Epithelial cell of proximal tubule (primary cell): ENCODE measurements at regions not wholly inside any gene's neighbourhood (a gene's known extent, or its start where the extent isn't known, plus 50 kb on each side); places are given as distances from the start of the nearest gene placed in this dataset.

Experiments used
- DNase-seq: peaks from one replicate; pipeline ENCODE4 v3.0.0-alpha.2; 2011; ENCODE audit warnings: low read depth
- H3K4me3 ChIP-seq: 2 replicates; pipeline ENCODE4 v1.5.1; 2011; ENCODE audit warnings: low read depth, mild to moderate bottlenecking, low read length
- TF ChIP-seq, protein P1 (sequence below): conservative IDR thresholded peaks from 2 replicates; pipeline ENCODE4 v1.5.1; 2012; ENCODE audit warnings: low read depth, mild to moderate bottlenecking, low read length

- no peak for DNase-seq
- TF ChIP-seq, protein P1, sequence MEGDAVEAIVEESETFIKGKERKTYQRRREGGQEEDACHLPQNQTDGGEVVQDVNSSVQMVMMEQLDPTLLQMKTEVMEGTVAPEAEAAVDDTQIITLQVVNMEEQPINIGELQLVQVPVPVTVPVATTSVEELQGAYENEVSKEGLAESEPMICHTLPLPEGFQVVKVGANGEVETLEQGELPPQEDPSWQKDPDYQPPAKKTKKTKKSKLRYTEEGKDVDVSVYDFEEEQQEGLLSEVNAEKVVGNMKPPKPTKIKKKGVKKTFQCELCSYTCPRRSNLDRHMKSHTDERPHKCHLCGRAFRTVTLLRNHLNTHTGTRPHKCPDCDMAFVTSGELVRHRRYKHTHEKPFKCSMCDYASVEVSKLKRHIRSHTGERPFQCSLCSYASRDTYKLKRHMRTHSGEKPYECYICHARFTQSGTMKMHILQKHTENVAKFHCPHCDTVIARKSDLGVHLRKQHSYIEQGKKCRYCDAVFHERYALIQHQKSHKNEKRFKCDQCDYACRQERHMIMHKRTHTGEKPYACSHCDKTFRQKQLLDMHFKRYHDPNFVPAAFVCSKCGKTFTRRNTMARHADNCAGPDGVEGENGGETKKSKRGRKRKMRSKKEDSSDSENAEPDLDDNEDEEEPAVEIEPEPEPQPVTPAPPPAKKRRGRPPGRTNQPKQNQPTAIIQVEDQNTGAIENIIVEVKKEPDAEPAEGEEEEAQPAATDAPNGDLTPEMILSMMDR: no peak
- H3K4me3 ChIP-seq: no peak overlapping the region
Measured at GRCh38 chr7:113446791-113447190, 328.4 kb upstream of the SMIM30 start.

DNA sequence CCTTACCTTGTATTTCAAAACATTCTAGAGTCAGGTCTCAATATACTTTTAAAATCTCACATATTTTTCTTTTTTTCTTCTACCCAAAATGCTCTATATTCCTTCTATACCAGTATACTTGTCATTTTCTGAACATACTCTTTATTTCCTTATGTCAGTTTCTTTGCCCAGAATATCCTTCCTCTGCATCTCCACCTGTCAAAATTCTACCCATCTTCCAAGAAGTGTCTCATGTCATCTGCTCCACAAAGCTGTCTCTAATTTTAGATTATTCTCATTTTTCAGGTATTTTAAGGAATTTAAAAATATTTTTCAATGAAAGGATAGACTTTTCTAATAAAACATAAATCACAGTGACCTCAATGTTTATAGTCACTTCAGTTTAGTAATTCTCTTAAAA lies 328.0 kb upstream of the SMIM30 start:
- H3K4me3 ChIP-seq: no peak overlapping the region
- no peak for DNase-seq
- TF ChIP-seq, protein P1: no peak

DNA sequence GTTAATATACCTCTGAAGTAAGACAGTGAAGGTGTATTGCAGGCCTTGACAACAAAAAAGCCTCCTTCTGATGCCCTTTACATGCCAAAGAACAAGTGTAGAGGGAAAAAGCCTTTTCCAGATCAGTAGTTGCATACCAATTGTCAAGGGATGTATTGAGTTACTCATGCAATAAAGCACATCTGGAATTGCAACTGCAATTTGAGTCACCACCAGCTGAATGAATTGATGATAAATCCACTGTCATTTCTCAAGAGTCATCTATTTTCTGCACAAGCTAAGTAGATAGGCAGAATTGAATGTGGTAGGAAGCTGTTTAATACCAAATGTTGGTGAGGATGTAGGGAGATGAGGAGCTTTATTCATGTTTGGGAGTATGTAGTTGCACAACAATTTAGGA lies 325.9 kb upstream of the SMIM30 start:
- H3K4me3 ChIP-seq: no peak overlapping the region
- TF ChIP-seq, protein P1: no peak
- DNase-seq: no peak

DNA sequence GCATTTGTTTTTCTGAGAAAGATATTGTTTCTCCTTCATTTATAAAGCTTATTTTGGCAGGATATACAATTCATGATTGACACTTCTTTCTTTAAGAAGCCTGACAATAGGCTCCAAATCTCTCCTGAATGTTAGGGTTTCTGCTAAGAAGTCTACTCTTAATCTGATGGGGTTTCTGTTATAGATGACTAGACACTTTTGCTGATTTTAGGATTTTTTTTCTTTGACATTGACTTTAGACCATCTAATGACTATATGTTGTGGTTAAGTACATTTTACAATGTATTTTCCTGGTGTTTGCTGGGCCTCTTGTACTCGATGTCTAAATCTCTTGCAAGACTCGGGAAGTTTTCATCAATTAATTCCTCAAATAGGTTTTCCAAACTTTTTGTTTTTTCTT lies 321.8 kb upstream of the SMIM30 start:
- TF ChIP-seq, protein P1: no peak
- no peak for DNase-seq
- no peak overlapping the region for H3K4me3 ChIP-seq

DNA sequence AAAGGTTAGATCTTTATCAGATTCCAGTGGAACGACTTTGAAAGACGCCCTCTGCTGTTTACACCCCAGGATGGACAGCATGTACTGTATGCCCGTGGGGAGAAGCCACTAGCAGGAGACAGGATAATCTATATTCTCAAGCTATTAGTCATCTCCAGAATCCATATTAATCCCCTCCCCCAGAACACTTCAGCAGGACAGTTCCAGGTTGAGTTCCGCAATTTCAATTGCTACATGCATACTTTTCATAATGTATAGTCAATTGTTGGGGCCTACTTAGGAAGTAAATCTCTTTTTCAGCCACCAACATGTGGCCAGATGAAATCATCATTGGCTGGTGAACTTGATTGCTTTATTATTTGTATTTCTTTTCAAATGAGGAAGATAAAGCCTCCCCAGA lies 313.1 kb upstream of the SMIM30 start:
- TF ChIP-seq, protein P1: no peak
- no peak for DNase-seq
- no peak overlapping the region for H3K4me3 ChIP-seq

DNA sequence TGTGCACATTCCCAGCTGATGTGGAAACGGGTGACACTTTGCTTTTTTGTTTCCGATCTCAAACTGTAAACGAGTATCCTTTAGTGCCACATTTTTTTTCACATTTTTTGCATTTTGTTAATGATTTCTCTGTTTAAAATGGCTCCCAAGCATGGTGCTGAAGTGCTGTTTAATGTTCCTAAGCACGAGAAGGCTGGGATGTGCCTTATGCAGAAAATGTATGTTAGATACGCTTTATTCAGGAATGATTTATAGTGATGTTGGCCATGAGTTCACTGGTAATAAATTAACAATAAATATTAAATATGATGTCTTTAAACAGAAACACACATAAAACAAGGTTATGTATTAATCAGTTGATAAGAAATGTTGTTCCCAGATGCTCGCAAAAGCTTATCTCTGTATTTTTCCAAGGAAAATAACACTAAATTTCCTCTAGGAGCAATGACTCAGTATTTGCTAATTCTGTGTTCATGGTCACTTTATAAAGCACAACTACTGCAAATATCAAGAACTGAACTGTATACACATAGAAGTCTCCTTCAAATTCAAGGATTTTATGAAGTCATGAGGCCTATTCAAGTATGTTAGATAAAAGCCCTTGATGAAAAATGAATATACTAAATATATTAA lies 305.9 kb upstream of the SMIM30 start:
- no peak for DNase-seq
- TF ChIP-seq, protein P1: no peak
- H3K4me3 ChIP-seq: no peak overlapping the region

- H3K4me3 ChIP-seq: no peak overlapping the region
- DNase-seq: peak; percentile 42
- TF ChIP-seq, protein P1: peak; percentile 98
Measured at GRCh38 chr7:113421696-113422330, 303.5 kb upstream of the SMIM30 start.
